Ovary (tissue), 3 donors: ENCODE measurements at regions not wholly inside any gene's neighbourhood (a gene's known extent, or its start where the extent isn't known, plus 50 kb on each side); places are given as distances from the start of the nearest gene placed in this dataset.

Experiments
- POLR2A ChIP-seq: fragments of 450-650 bp; IDR thresholded peaks from one replicate; pipeline ENCODE4 v1.6.1; 2017; ENCODE audit warnings: antibody characterized with exemption, mild to moderate bottlenecking, moderate library complexity
- TF ChIP-seq, protein P1 (sequence below), 3 donors: fragments of 450-650 bp in 2 of 3; fragments of 200-600 bp in 1 of 3; IDR thresholded peaks; one replicate each; pipeline versions ENCODE4 v1.5.1 to v1.8.0; 2016 to 2022; ENCODE audit warnings: antibody characterized with exemption in 3 of 3, mild to moderate bottlenecking in 1 of 3
- donor health status: DM: no; HTN: no; CAD: no.

DNA sequence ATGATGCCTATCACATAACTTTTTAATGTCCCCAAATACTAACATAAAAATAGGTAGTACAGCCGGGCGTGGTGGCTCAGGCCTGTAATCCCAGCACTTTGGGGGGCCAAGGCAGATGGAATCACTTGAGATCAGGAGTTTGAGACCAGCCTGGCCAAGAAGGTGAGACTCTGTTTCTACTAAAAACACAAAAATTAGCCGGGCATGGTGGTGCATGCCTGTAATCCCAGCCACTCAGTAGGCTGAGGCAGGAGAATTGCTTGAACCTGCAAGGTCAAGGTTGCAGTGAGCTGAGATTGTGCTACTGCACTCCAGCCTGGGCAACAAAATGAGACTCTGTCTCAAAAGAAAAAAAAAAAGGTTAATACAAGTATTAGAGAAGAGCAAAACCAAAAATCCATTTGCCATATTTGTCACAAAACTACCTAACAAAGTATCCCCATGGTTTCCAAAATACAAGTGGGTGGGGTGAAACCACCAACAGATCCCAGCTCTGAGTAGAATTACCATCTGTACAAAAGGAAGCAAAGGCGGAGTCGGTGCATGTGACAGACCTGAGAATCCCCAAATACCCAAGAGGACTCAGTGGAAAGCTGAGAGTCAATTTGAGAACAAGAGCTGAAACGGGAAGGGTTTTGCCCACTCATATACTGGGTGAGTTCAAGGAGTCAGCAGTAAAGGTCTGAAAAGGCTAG is 113.2 kb downstream of the TOMM20 start:
- TF ChIP-seq, protein P1, sequence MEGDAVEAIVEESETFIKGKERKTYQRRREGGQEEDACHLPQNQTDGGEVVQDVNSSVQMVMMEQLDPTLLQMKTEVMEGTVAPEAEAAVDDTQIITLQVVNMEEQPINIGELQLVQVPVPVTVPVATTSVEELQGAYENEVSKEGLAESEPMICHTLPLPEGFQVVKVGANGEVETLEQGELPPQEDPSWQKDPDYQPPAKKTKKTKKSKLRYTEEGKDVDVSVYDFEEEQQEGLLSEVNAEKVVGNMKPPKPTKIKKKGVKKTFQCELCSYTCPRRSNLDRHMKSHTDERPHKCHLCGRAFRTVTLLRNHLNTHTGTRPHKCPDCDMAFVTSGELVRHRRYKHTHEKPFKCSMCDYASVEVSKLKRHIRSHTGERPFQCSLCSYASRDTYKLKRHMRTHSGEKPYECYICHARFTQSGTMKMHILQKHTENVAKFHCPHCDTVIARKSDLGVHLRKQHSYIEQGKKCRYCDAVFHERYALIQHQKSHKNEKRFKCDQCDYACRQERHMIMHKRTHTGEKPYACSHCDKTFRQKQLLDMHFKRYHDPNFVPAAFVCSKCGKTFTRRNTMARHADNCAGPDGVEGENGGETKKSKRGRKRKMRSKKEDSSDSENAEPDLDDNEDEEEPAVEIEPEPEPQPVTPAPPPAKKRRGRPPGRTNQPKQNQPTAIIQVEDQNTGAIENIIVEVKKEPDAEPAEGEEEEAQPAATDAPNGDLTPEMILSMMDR (IDR thresholded peaks at IDR 0.05), result no peak
- TF ChIP-seq POLR2A, result no peak
